ENCODE measurements at regions not wholly inside any gene's neighbourhood (a gene's known extent, or its start where the extent isn't known, plus 50 kb on each side); places are given as distances from the start of the nearest gene placed in this dataset.
"Not testable (repeated sequence)": the region's sequence is repeated elsewhere in the genome, so short reads cannot be mapped to it uniquely, and the experiment has no call there.

GRCh38 chr1:30164693-30165092 is 558.7 kb downstream of the MATN1 start:
- DNase-seq: no peak

GRCh38 chr1:30162565-30162964 is 560.8 kb downstream of the MATN1 start:
- DNase-seq: no peak

GRCh38 chr1:30161953-30162352 is 561.4 kb downstream of the MATN1 start:
- DNase-seq: no peak

- DNase-seq: no peak
Observed at GRCh38 chr1:30160999-30161689, 562.2 kb downstream of the MATN1 start.

GRCh38 chr1:30159015-30159414 is 564.4 kb downstream of the MATN1 start:
- no peak for DNase-seq

GRCh38 chr1:30155698-30156097 is 567.7 kb downstream of the MATN1 start:
- not testable (repeated sequence) for DNase-seq

GRCh38 chr1:30155253-30155652 is 568.1 kb downstream of the MATN1 start:
- not testable (repeated sequence) for DNase-seq

GRCh38 chr1:30153743-30154449 is 569.5 kb downstream of the MATN1 start:
- no peak for DNase-seq

- DNase-seq: no peak
Observed at GRCh38 chr1:30151826-30152225, 571.6 kb downstream of the MATN1 start.

GRCh38 chr1:30151119-30151518 is 572.3 kb downstream of the MATN1 start:
- DNase-seq: no peak

GRCh38 chr1:30149226-30149625 is 574.2 kb downstream of the MATN1 start:
- no peak for DNase-seq

GRCh38 chr1:30148676-30149075 is 574.7 kb downstream of the MATN1 start:
- no peak for DNase-seq

GRCh38 chr1:30147188-30147587 is 576.2 kb downstream of the MATN1 start:
- DNase-seq: no peak

GRCh38 chr1:30146448-30146847 is 576.9 kb downstream of the MATN1 start:
- DNase-seq: no peak

- DNase-seq: no peak
Observed at GRCh38 chr1:30145723-30146303, 577.6 kb downstream of the MATN1 start.

GRCh38 chr1:30144831-30145230 is 578.6 kb downstream of the MATN1 start:
- no peak for DNase-seq

GRCh38 chr1:30143517-30143916 is 579.9 kb downstream of the MATN1 start:
- DNase-seq: no peak

GRCh38 chr1:30140566-30140965 is 582.8 kb downstream of the MATN1 start:
- no peak for DNase-seq

GRCh38 chr1:30138891-30139290 is 584.5 kb downstream of the MATN1 start:
- no peak for DNase-seq

- no peak for DNase-seq
Observed at GRCh38 chr1:30137001-30137400, 586.4 kb downstream of the MATN1 start.

- no peak for DNase-seq
Observed at GRCh38 chr1:30135698-30136097, 587.7 kb downstream of the MATN1 start.

GRCh38 chr1:30134466-30135217 is 588.7 kb downstream of the MATN1 start:
- no peak for DNase-seq

- DNase-seq: no peak
Observed at GRCh38 chr1:30133414-30134055, 589.9 kb downstream of the MATN1 start.

All from CD4-positive, alpha-beta T cell treated with Interleukin-21 for 1 hour (primary cell).